GM21515 (cell line): ENCODE measurements at regions not wholly inside any gene's neighbourhood (a gene's known extent, or its start where the extent isn't known, plus 50 kb on each side); places are given as distances from the start of the nearest gene placed in this dataset.

Experiments
- ATAC-seq: cut with Tn5 transposase; IDR thresholded peaks from one replicate; pipeline ENCODE4 v1.9.1; 2021; ENCODE audit not compliant: unreplicated experiment

GRCh38 chr6:165804331-165805066 lies 141.5 kb upstream of the PDE10A start:
- no peak for ATAC-seq

GRCh38 chr6:165800337-165800736 lies 137.3 kb upstream of the PDE10A start:
- ATAC-seq = no peak

- ATAC-seq = no peak
Observed at GRCh38 chr6:165799391-165800153, 136.5 kb upstream of the PDE10A start.

GRCh38 chr6:165798991-165799390 lies 135.9 kb upstream of the PDE10A start:
- no peak for ATAC-seq

GRCh38 chr6:165794179-165794601 lies 131.1 kb upstream of the PDE10A start:
- no peak for ATAC-seq

GRCh38 chr6:165793287-165793825 lies 130.3 kb upstream of the PDE10A start:
- ATAC-seq = no peak

- ATAC-seq = no peak
Observed at GRCh38 chr6:165791876-165792437, 128.9 kb upstream of the PDE10A start.

- no peak for ATAC-seq
Observed at GRCh38 chr6:165791306-165791705, 128.3 kb upstream of the PDE10A start.

GRCh38 chr6:165782812-165783211 lies 119.8 kb upstream of the PDE10A start:
- ATAC-seq = no peak

GRCh38 chr6:165782134-165782533 lies 119.1 kb upstream of the PDE10A start:
- no peak for ATAC-seq

GRCh38 chr6:165777680-165778079 lies 114.6 kb upstream of the PDE10A start:
- no peak for ATAC-seq

GRCh38 chr6:165776691-165777090 lies 113.7 kb upstream of the PDE10A start:
- ATAC-seq = no peak

GRCh38 chr6:165775721-165776120 lies 112.7 kb upstream of the PDE10A start:
- ATAC-seq = no peak

- ATAC-seq = no peak
Observed at GRCh38 chr6:165774903-165775601, 112.0 kb upstream of the PDE10A start.

- ATAC-seq = no peak
Observed at GRCh38 chr6:165770397-165771082, 107.5 kb upstream of the PDE10A start.

- ATAC-seq = no peak
Observed at GRCh38 chr6:165769884-165770283, 106.8 kb upstream of the PDE10A start.

GRCh38 chr6:165769401-165769800 lies 106.4 kb upstream of the PDE10A start:
- no peak for ATAC-seq

GRCh38 chr6:165768961-165769360 lies 105.9 kb upstream of the PDE10A start:
- ATAC-seq = no peak

GRCh38 chr6:165767228-165767627 lies 104.2 kb upstream of the PDE10A start:
- ATAC-seq = no peak

GRCh38 chr6:165766457-165766856 lies 103.4 kb upstream of the PDE10A start:
- no peak for ATAC-seq

GRCh38 chr6:165766026-165766425 lies 103.0 kb upstream of the PDE10A start:
- ATAC-seq = no peak
